Lower leg skin (tissue), 3 donors: ENCODE measurements at regions not wholly inside any gene's neighbourhood (a gene's known extent, or its start where the extent isn't known, plus 50 kb on each side); places are given as distances from the start of the nearest gene placed in this dataset.

Source experiments
- POLR2A ChIP-seq, 2 donors: fragments of 450-650 bp; IDR thresholded peaks; one replicate each; pipeline ENCODE4 v1.6.1; 2016 to 2017; ENCODE audit warnings: antibody characterized with exemption in 2 of 2, mild to moderate bottlenecking in 1 of 2, moderate library complexity in 1 of 2
- TF ChIP-seq, protein P1 (sequence below), 3 donors: fragments of 450-650 bp; IDR thresholded peaks; one replicate each; pipeline ENCODE4 v1.5.1; 2016; ENCODE audit warnings: antibody characterized with exemption in 3 of 3, mild to moderate bottlenecking in 3 of 3, moderate library complexity in 2 of 3

GRCh38 chr3:73719413-73719851 is 94.7 kb upstream of the PDZRN3 start:
- TF ChIP-seq, protein P1, sequence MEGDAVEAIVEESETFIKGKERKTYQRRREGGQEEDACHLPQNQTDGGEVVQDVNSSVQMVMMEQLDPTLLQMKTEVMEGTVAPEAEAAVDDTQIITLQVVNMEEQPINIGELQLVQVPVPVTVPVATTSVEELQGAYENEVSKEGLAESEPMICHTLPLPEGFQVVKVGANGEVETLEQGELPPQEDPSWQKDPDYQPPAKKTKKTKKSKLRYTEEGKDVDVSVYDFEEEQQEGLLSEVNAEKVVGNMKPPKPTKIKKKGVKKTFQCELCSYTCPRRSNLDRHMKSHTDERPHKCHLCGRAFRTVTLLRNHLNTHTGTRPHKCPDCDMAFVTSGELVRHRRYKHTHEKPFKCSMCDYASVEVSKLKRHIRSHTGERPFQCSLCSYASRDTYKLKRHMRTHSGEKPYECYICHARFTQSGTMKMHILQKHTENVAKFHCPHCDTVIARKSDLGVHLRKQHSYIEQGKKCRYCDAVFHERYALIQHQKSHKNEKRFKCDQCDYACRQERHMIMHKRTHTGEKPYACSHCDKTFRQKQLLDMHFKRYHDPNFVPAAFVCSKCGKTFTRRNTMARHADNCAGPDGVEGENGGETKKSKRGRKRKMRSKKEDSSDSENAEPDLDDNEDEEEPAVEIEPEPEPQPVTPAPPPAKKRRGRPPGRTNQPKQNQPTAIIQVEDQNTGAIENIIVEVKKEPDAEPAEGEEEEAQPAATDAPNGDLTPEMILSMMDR (IDR thresholded peaks at IDR 0.05): no peak
- no peak for TF ChIP-seq POLR2A (IDR thresholded peaks at IDR 0.05)
